Endothelial cell of umbilical vein (primary cell): ENCODE measurements at regions not wholly inside any gene's neighbourhood (a gene's known extent, or its start where the extent isn't known, plus 50 kb on each side); places are given as distances from the start of the nearest gene placed in this dataset.

Experiments
- BruUV-seq: library from RNA; stranded (reverse); fragments of 400-500 nt; replicated peaks from 2 replicates; lab custom pipeline; 2021; lab: Mats Ljungman, UMichigan
- CTCF ChIA-PET: fragments of 300-600, 350-600 bp; sonication (Branson Sonifier 250); formaldehyde crosslinking; loops from one replicate; lab custom pipeline; 2021; ENCODE audit warnings: antibody characterized with exemption, inconsistent platforms; lab: Charles Lee
- POLR2A ChIA-PET: fragments of 300-600, 350-600 bp; sonication (Branson Sonifier 250); formaldehyde crosslinking; loops from one replicate; lab custom pipeline; 2021; ENCODE audit warnings: antibody characterized with exemption, inconsistent platforms; lab: Charles Lee
- DNase-seq: peaks from one replicate; pipeline ENCODE4 v3.0.0-alpha.2; 2011; ENCODE audit warnings: low read depth, low spot score
- FAIRE-seq: peaks from 2 replicates; lab custom pipeline; 2011; peaks lifted over from hg19 to GRCh38; lab: Jason Lieb, UNC
- H2AFZ ChIP-seq: 2 replicates; pipeline ENCODE4 v1.6.0; 2012; ENCODE audit warnings: low read depth, low read length, control low read depth, inconsistent platforms
- H3K27ac ChIP-seq: 2 replicates; pipeline ENCODE4 v1.5.1; 2011; ENCODE audit warnings: low read depth, mild to moderate bottlenecking, control low read depth, low read length, moderate library complexity; ENCODE audit not compliant: insufficient read depth
- H3K27me3 ChIP-seq, 2 experiments: 2 replicates each; pipeline versions ENCODE4 v1.6.0 to v1.6.1; 2011; ENCODE audit warnings: low read length in 2 of 2, mixed read lengths in 1 of 2; ENCODE audit not compliant: control insufficient read depth in 2 of 2, insufficient read depth in 2 of 2
- H3K36me3 ChIP-seq, 2 experiments: 2 replicates in 1 of 2; 3 replicates in 1 of 2; pipeline ENCODE4 v1.5.1; 2011; ENCODE audit warnings: low read length in 2 of 2, mild to moderate bottlenecking in 1 of 2, moderate library complexity in 1 of 2; ENCODE audit not compliant: control insufficient read depth in 2 of 2, insufficient read depth in 2 of 2; ENCODE audit errors: extremely low read depth in 1 of 2
- H3K4me1 ChIP-seq: 3 replicates; pipeline ENCODE4 v1.5.1; 2011; ENCODE audit warnings: mild to moderate bottlenecking, low read length; ENCODE audit not compliant: control insufficient read depth, insufficient read depth; ENCODE audit errors: extremely low read depth
- H3K4me2 ChIP-seq: 2 replicates; pipeline ENCODE4 v1.6.1; 2011; ENCODE audit warnings: low read length, control low read depth, mixed read lengths; ENCODE audit not compliant: insufficient read depth
- H3K4me3 ChIP-seq, 3 experiments: fragments of 200-600 bp in 1 of 3; sonication (generic), shearing (Covaris generic) in 1 of 3; replicated peaks in 1 of 3; 2 replicates each; pipeline ENCODE4 v1.5.1; 2011 to 2016; ENCODE audit warnings: control low read depth in 3 of 3, low read length in 3 of 3, mild to moderate bottlenecking in 2 of 3, inconsistent platforms in 1 of 3, low read depth in 1 of 3, moderate library complexity in 1 of 3; ENCODE audit not compliant: insufficient read depth in 1 of 3
- H3K79me2 ChIP-seq: 2 replicates; pipeline ENCODE4 v1.6.0; 2012; ENCODE audit warnings: low read length, inconsistent platforms; ENCODE audit not compliant: control insufficient read depth, insufficient read depth
- H3K9ac ChIP-seq: replicated peaks from 2 replicates; pipeline ENCODE3; 2011; ENCODE audit warnings: low read length, control low read depth; ENCODE audit not compliant: insufficient read depth; ENCODE audit errors: extremely low read depth
- H3K9me1 ChIP-seq: replicated peaks from 3 replicates; pipeline ENCODE4 v1.6.0; 2011; ENCODE audit warnings: mild to moderate bottlenecking, low read length; ENCODE audit not compliant: control insufficient read depth, insufficient read depth; ENCODE audit errors: extremely low read depth
- H3K9me3 ChIP-seq: replicated peaks from 2 replicates; pipeline ENCODE4 v1.5.1; 2012; ENCODE audit warnings: low read length, inconsistent platforms; ENCODE audit not compliant: control insufficient read depth, insufficient read depth
- H4K20me1 ChIP-seq: replicated peaks from 2 replicates; pipeline ENCODE3; 2011; ENCODE audit warnings: mild to moderate bottlenecking, low read length; ENCODE audit not compliant: control insufficient read depth, insufficient read depth; ENCODE audit errors: extremely low read depth
- CTCF ChIP-seq, 2 donors: IDR thresholded peaks; 1 replicate in 1 of 2; 2 replicates in 1 of 2; pipeline ENCODE4 v1.5.1; 2011; ENCODE audit warnings: low read length in 2 of 2, mild to moderate bottlenecking in 2 of 2, moderate library complexity in 2 of 2, control low read depth in 1 of 2, inconsistent platforms in 1 of 2, low read depth in 1 of 2; ENCODE audit not compliant: insufficient read depth in 1 of 2; ENCODE audit errors: extremely low read depth in 1 of 2
- EZH2 ChIP-seq: IDR thresholded peaks from 2 replicates; pipeline ENCODE4 v1.6.1; 2012; ENCODE audit warnings: borderline replicate concordance, low read depth, mild to moderate bottlenecking, moderate library complexity, low read length, inconsistent platforms; ENCODE audit not compliant: severe bottlenecking
- FOS ChIP-seq: IDR thresholded peaks from 2 replicates; pipeline ENCODE4 v1.6.1; 2011; ENCODE audit warnings: mild to moderate bottlenecking, low read length, moderate library complexity, borderline replicate concordance; ENCODE audit not compliant: insufficient read depth
- GATA2 ChIP-seq: IDR thresholded peaks from 2 replicates; pipeline ENCODE4 v1.7.0; 2011; ENCODE audit warnings: low read depth, mild to moderate bottlenecking, moderate library complexity, mixed read lengths, low read length; ENCODE audit not compliant: insufficient read length, insufficient read depth
- JUN ChIP-seq: IDR thresholded peaks from 2 replicates; pipeline ENCODE4 v1.6.1; 2011; ENCODE audit warnings: borderline replicate concordance, low read depth; ENCODE audit not compliant: insufficient read length, insufficient read depth
- MAX ChIP-seq: IDR thresholded peaks from 2 replicates; pipeline ENCODE4 v1.6.1; 2011; ENCODE audit not compliant: insufficient read depth, insufficient read length
- MYC ChIP-seq: IDR thresholded peaks from one replicate; pipeline ENCODE4 v1.6.1; 2011; ENCODE audit warnings: mild to moderate bottlenecking, low read depth, low read length
- POLR2A ChIP-seq: IDR thresholded peaks from 2 replicates; pipeline ENCODE4 v1.6.1; 2012; ENCODE audit warnings: low read depth, mild to moderate bottlenecking, control low read depth, low read length
- POLR2AphosphoS5 ChIP-seq: IDR thresholded peaks from 2 replicates; pipeline ENCODE4 v1.6.1; 2012; ENCODE audit warnings: low read depth, mild to moderate bottlenecking, control low read depth, low read length, moderate library complexity; ENCODE audit not compliant: insufficient read depth
- dilution Hi-C: fragments of 300-500 bp; cut with MboI; formaldehyde crosslinking; loops from one replicate; pipeline ENCODE4 v1.15.0; 2019; ENCODE audit warnings: low sequenced_read_pairs; ENCODE audit not compliant: extremely low pct_ligation_motif_present
- intact Hi-C: fragments of 100-400 bp; cut with micrococcal nuclease; formaldehyde crosslinking; loops from one replicate; pipeline ENCODE4 v1.10.0; 2022

- ChIA-PET CTCF (no interaction called here), POLR2A (no interaction called here)
- no peak overlapping the region for H2AFZ ChIP-seq
- H4K20me1 ChIP-seq = no peaks in the 10 kb centered on the region
- no peaks in the 10 kb centered on the region for H3K9me3 ChIP-seq
- H3K27ac ChIP-seq = no peak overlapping the region
- H3K4me2 ChIP-seq = no peak overlapping the region
- FAIRE-seq (no peak), DNase-seq (no peak)
- intact Hi-C loops (no loop called here), dilution Hi-C loops (no loop called here)
- no peaks in the 10 kb centered on the region for H3K9me1 ChIP-seq
- H3K4me1 ChIP-seq = no peaks in the 10 kb centered on the region
- H3K9ac ChIP-seq = no peak overlapping the region
- H3K79me2 ChIP-seq = no peaks in the 10 kb centered on the region
- BruUV-seq = no TSS peak
- TF ChIP-seq MYC = no peak
- no peak for TF ChIP-seq FOS
- TF ChIP-seq MAX = no peak
- no peak for TF ChIP-seq GATA2
- no peak for TF ChIP-seq POLR2AphosphoS5
- no peak for TF ChIP-seq POLR2A
- no peak for TF ChIP-seq EZH2
- TF ChIP-seq CTCF (IDR thresholded peaks at IDR 0.05; ENCODE audit: extremely low read depth in 1 of 2, insufficient read depth in 1 of 2, low read depth in 1 of 2, low read length in 2 of 2) = no peak
- TF ChIP-seq JUN = no peak
- no peaks in the 10 kb centered on the region for H3K27me3 ChIP-seq
- no peak overlapping the region for H3K4me3 ChIP-seq
- no peaks in the 10 kb centered on the region for H3K36me3 ChIP-seq
Measured at GRCh38 chr4:182023469-182023868, 219.7 kb upstream of the TENM3 start.
